Mesothelial cell of epicardium (in vitro differentiated cells): ENCODE measurements at regions not wholly inside any gene's neighbourhood (a gene's known extent, or its start where the extent isn't known, plus 50 kb on each side); places are given as distances from the start of the nearest gene placed in this dataset.

ENCODE experiments used
- DNase-seq, 2 experiments: peaks; one replicate each; pipeline ENCODE4 v3.0.0; 2021; ENCODE audit warnings: low spot score in 2 of 2; ENCODE audit not compliant: unreplicated experiment in 2 of 2
- H3K27ac Mint-ChIP-seq: 2 replicates; pipeline ENCODE4 v1.8.0; 2021; ENCODE audit warnings: mixed read lengths
- H3K27me3 Mint-ChIP-seq: 2 replicates; pipeline ENCODE4 v1.8.0; 2021; ENCODE audit warnings: low read depth, mixed read lengths
- H3K36me3 Mint-ChIP-seq: 2 replicates; pipeline ENCODE4 v1.8.0; 2021; ENCODE audit warnings: mixed read lengths
- H3K4me1 Mint-ChIP-seq: 2 replicates; pipeline ENCODE4 v1.8.0; 2021; ENCODE audit warnings: mixed read lengths
- H3K4me3 Mint-ChIP-seq: 2 replicates; pipeline ENCODE4 v1.8.0; 2021; ENCODE audit warnings: mild to moderate bottlenecking, moderate library complexity, mixed read lengths
- H3K9me3 Mint-ChIP-seq: 2 replicates; pipeline ENCODE4 v1.8.0; 2021; ENCODE audit warnings: mixed read lengths
- TF ChIP-seq, protein P1 (sequence below): fragments of 200-600 bp; sonication (generic); IDR thresholded peaks from one replicate; pipeline ENCODE4 v1.5.0; 2021; ENCODE audit warnings: antibody characterized with exemption; ENCODE audit not compliant: unreplicated experiment

DNA sequence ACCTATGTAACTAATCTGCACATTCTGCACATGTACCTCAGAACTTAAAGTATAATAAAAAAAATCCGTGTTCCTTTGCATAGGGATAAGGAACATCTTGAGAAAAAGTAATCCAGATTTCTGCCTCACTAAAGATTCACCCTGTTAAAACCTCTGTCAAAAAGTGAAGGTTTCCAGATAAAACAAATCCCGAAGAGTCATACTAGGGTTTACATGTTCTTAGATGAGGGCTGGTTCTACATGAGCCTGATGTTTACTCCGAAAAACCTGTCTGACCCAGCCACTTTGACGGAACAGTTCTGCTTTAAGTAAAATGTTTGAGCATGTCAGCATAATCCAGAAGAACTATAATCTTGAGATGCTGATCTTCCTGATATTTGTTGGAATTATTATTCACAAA, 515.6 kb upstream of the SLC8A1 start:
- H3K36me3 Mint-ChIP-seq, result no peaks in the 10 kb centered on the region
- H3K27ac Mint-ChIP-seq, result no peak overlapping the region
- peaks cover 20% of the 10 kb centered on the region for H3K9me3 Mint-ChIP-seq
- H3K27me3 Mint-ChIP-seq, result no peaks in the 10 kb centered on the region
- TF ChIP-seq, protein P1, sequence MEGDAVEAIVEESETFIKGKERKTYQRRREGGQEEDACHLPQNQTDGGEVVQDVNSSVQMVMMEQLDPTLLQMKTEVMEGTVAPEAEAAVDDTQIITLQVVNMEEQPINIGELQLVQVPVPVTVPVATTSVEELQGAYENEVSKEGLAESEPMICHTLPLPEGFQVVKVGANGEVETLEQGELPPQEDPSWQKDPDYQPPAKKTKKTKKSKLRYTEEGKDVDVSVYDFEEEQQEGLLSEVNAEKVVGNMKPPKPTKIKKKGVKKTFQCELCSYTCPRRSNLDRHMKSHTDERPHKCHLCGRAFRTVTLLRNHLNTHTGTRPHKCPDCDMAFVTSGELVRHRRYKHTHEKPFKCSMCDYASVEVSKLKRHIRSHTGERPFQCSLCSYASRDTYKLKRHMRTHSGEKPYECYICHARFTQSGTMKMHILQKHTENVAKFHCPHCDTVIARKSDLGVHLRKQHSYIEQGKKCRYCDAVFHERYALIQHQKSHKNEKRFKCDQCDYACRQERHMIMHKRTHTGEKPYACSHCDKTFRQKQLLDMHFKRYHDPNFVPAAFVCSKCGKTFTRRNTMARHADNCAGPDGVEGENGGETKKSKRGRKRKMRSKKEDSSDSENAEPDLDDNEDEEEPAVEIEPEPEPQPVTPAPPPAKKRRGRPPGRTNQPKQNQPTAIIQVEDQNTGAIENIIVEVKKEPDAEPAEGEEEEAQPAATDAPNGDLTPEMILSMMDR, result no peak
- H3K4me1 Mint-ChIP-seq, result peaks cover 4% of the 10 kb centered on the region
- H3K4me3 Mint-ChIP-seq, result no peak overlapping the region
- no peak for DNase-seq

DNA sequence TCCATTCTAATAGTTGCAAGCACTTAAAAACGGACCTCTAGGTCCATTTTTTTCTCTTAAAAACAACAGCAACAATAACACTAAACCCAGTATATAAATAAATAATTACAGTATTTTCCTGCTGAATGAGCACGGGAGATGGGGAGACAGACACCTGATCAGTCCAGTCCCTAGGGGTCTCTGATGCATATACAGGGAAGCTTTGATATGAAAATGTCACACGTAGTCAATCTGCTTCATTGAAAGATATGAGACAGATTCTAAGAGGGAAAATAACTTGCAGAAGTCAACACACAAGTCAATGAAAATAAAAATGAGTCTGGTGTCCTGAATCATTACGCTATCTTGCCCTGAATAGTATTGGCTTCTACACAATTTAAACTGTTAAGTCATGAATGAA, 523.3 kb upstream of the SLC8A1 start:
- H3K9me3 Mint-ChIP-seq, result peaks cover 9% of the 10 kb centered on the region
- no peaks in the 10 kb centered on the region for H3K36me3 Mint-ChIP-seq
- H3K4me1 Mint-ChIP-seq, result peaks cover 4% of the 10 kb centered on the region
- TF ChIP-seq, protein P1, result no peak
- no peaks in the 10 kb centered on the region for H3K27me3 Mint-ChIP-seq
- H3K4me3 Mint-ChIP-seq, result no peak overlapping the region
- H3K27ac Mint-ChIP-seq, result no peak overlapping the region
- no peak for DNase-seq

DNA sequence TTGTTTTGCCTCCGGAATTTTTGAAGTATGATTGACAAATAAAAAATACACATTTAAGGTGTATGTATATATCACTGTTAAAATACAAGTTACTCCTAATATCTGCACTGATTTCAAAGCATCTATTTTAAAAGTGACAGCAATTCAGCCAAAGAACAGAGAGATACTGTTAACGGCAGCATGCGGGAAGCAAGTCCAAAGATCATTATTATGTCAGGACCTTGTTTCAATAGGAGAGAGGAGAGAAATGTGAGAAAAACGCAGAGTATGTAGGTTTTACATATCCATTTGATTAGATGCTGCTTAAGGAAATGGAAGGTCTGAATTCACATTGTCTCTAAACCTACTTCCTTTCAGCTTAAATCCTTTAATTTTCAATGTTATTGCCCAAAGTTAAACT, 545.5 kb upstream of the SLC8A1 start:
- no peak for DNase-seq
- TF ChIP-seq, protein P1, result no peak
- H3K27me3 Mint-ChIP-seq, result no peaks in the 10 kb centered on the region
- H3K9me3 Mint-ChIP-seq, result no peaks in the 10 kb centered on the region
- H3K36me3 Mint-ChIP-seq, result no peaks in the 10 kb centered on the region
- H3K4me1 Mint-ChIP-seq, result peaks cover 6% of the 10 kb centered on the region
- H3K4me3 Mint-ChIP-seq, result no peak overlapping the region
- no peak overlapping the region for H3K27ac Mint-ChIP-seq

DNA sequence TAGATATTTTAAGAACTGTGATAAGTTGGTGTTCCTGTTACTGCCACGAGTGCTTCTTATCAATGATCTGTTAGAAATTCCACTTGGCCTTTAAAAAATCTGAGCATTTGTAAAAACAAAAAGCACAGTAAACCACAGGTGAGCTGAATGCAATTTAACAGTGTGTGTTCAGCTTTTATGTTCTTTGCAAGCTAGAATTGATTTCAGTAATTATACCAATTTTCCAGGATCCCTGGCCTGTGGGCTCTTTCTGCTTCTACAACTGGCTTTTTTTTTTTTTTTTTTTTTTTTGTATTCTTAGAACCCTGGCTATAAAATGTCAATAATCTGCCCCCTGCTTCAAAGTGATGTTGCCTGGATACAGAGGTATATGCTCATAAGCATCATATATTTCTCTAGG, 548.5 kb upstream of the SLC8A1 start:
- Mint-ChIP-seq H3K36me3 (no peaks in the 10 kb centered on the region), H3K4me1 (peaks cover 6% of the 10 kb centered on the region), H3K27me3 (no peaks in the 10 kb centered on the region), H3K27ac (no peak overlapping the region), H3K9me3 (no peaks in the 10 kb centered on the region), H3K4me3 (no peak overlapping the region)
- TF ChIP-seq, protein P1, result no peak
- DNase-seq, result no peak

DNA sequence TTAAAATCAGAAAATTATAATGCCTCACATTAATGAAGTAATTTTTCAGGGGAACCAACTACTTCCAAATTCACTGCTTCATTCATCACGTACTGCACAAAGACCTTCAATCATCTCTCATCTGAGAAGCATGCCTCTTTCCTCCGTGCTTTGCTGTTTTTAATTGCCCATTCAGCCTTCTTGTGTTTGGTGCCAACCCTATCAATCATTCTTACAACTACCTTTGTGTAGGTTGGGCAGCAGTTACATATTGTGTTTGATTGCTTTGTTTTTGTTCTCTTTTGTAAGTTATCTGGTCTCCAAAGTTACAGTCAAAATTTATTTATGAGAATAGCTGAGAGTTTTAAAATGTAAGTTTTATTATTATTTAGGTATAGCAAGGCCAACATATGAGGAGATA, 549.0 kb upstream of the SLC8A1 start:
- Mint-ChIP-seq H3K27ac (no peak overlapping the region), H3K36me3 (no peaks in the 10 kb centered on the region), H3K4me1 (peaks cover under 1% of the 10 kb centered on the region), H3K27me3 (no peaks in the 10 kb centered on the region), H3K9me3 (no peaks in the 10 kb centered on the region), H3K4me3 (no peak overlapping the region)
- DNase-seq, result no peak
- TF ChIP-seq, protein P1, result no peak

DNA sequence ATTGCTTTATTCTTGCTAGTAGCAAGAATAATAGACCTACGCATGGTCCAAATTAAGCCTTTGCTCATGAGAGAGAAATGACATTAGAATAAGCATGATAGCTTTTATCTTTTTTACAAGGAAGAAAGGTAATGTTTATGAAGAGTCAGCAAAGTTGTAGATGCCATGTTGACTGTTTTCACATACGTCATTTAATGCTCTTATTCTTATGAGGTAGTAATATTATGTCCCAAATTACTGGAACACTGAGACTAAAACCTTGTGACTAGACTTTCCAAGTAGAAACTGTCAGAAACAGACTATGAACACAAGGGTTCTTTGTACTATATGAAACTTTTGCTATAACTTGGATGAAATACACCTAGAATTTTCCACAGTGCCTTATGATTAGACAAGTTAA, 552.8 kb upstream of the SLC8A1 start:
- no peak overlapping the region for H3K27ac Mint-ChIP-seq
- no peaks in the 10 kb centered on the region for H3K36me3 Mint-ChIP-seq
- H3K4me1 Mint-ChIP-seq, result no peaks in the 10 kb centered on the region
- H3K27me3 Mint-ChIP-seq, result no peaks in the 10 kb centered on the region
- TF ChIP-seq, protein P1, result no peak
- DNase-seq, result no peak
- H3K9me3 Mint-ChIP-seq, result no peaks in the 10 kb centered on the region
- no peak overlapping the region for H3K4me3 Mint-ChIP-seq
